ENCODE measurements at regions not wholly inside any gene's neighbourhood (a gene's known extent, or its start where the extent isn't known, plus 50 kb on each side); places are given as distances from the start of the nearest gene placed in this dataset.

GRCh38 chr5:77845324-77845646 lies 69.1 kb upstream of the TBCA start:
- TF ChIP-seq CTCF (IDR thresholded peaks at IDR 0.05) (no peak), POLR2A (IDR thresholded peaks at IDR 0.05) (no peak)

All from adrenal gland (tissue), 5 donors.